NCI-H146 treated with DMSO at 0.1 percent for 48 hours (cell line): ENCODE measurements at regions not wholly inside any gene's neighbourhood (a gene's known extent, or its start where the extent isn't known, plus 50 kb on each side); places are given as distances from the start of the nearest gene placed in this dataset.

Source experiments
- DNase-seq: peaks from one replicate; lab custom pipeline; 2025; ENCODE audit not compliant: unreplicated experiment; lab: John Stamatoyannopoulos, UW

- DNase-seq, result no peak
Measured at GRCh38 chr2:125456693-125457363, 1199.1 kb upstream of the GYPC start.

GRCh38 chr2:125471963-125472362 lies 1184.0 kb upstream of the GYPC start:
- DNase-seq, result no peak

- DNase-seq, result no peak
Measured at GRCh38 chr2:125479143-125479636, 1176.8 kb upstream of the GYPC start.

- no peak for DNase-seq
Measured at GRCh38 chr2:125490308-125490707, 1165.7 kb upstream of the GYPC start.

- no peak for DNase-seq
Measured at GRCh38 chr2:125491663-125492062, 1164.3 kb upstream of the GYPC start.

GRCh38 chr2:125512313-125512712 lies 1143.6 kb upstream of the GYPC start:
- no peak for DNase-seq

- DNase-seq, result peak; percentile 18
Measured at GRCh38 chr2:125516496-125517109, 1139.4 kb upstream of the GYPC start.

- no peak for DNase-seq
Measured at GRCh38 chr2:125526093-125526492, 1129.9 kb upstream of the GYPC start.

- no peak for DNase-seq
Measured at GRCh38 chr2:125535089-125535488, 1120.9 kb upstream of the GYPC start.

GRCh38 chr2:125543968-125544514 lies 1111.9 kb upstream of the GYPC start:
- DNase-seq, result no peak

GRCh38 chr2:125553768-125554167 lies 1102.2 kb upstream of the GYPC start:
- no peak for DNase-seq

GRCh38 chr2:125554956-125555355 lies 1101.0 kb upstream of the GYPC start:
- no peak for DNase-seq

- DNase-seq, result no peak
Measured at GRCh38 chr2:125559186-125559585, 1096.8 kb upstream of the GYPC start.

GRCh38 chr2:125560855-125561254 lies 1095.1 kb upstream of the GYPC start:
- no peak for DNase-seq

GRCh38 chr2:125561302-125561701 lies 1094.7 kb upstream of the GYPC start:
- DNase-seq, result no peak

GRCh38 chr2:125562924-125563323 lies 1093.0 kb upstream of the GYPC start:
- DNase-seq, result no peak

- DNase-seq, result no peak
Measured at GRCh38 chr2:125564471-125564870, 1091.5 kb upstream of the GYPC start.

GRCh38 chr2:125566422-125566821 lies 1089.5 kb upstream of the GYPC start:
- no peak for DNase-seq

GRCh38 chr2:125567100-125567499 lies 1088.9 kb upstream of the GYPC start:
- no peak for DNase-seq

- no peak for DNase-seq
Measured at GRCh38 chr2:125572660-125573059, 1083.3 kb upstream of the GYPC start.

- DNase-seq, result no peak
Measured at GRCh38 chr2:125573432-125573831, 1082.5 kb upstream of the GYPC start.

- DNase-seq, result no peak
Measured at GRCh38 chr2:125576558-125576957, 1079.4 kb upstream of the GYPC start.
